ENCODE measurements at regions not wholly inside any gene's neighbourhood (a gene's known extent, or its start where the extent isn't known, plus 50 kb on each side); places are given as distances from the start of the nearest gene placed in this dataset.

- TF ChIP-seq EZH2 (IDR thresholded peaks at IDR 0.05; ENCODE audit: insufficient read depth, poor library complexity, severe bottlenecking) (no peak), EZH2phosphoT487 (IDR thresholded peaks at IDR 0.05; ENCODE audit: insufficient read depth, low read depth) (no peak)
Observed at GRCh38 chr7:91630581-91631380, 249.7 kb downstream of the MTERF1 start.

Measured in GM23248 (cell line).